ENCODE measurements at regions not wholly inside any gene's neighbourhood (a gene's known extent, or its start where the extent isn't known, plus 50 kb on each side); places are given as distances from the start of the nearest gene placed in this dataset.

GRCh38 chr7:132703742-132704141, 127.5 kb upstream of the PLXNA4 start:
- Histone ChIP-seq H3K27ac (ENCODE audit: low read depth, low read length, poor library complexity, severe bottlenecking) (no peak overlapping the region), H2AFZ (ENCODE audit: low read length) (no peak overlapping the region), H4K20me1 (ENCODE audit: insufficient read depth, low read length) (no peaks in the 10 kb centered on the region), H3K9me3 (ENCODE audit: low read length) (no peaks in the 10 kb centered on the region), H3K4me3 (ENCODE audit: low read depth, low read length, poor library complexity, severe bottlenecking) (no peak overlapping the region), H3K9me2 (ENCODE audit: insufficient read depth, low read length) (no peaks in the 10 kb centered on the region), H3K36me3 (ENCODE audit: insufficient read depth, low read length) (no peaks in the 10 kb centered on the region), H3K4me2 (ENCODE audit: low read length) (no peak overlapping the region), H3K79me2 (ENCODE audit: insufficient read depth, low read depth, low read length) (no peaks in the 10 kb centered on the region), H3K4me1 (ENCODE audit: insufficient read depth, low read length, poor library complexity, severe bottlenecking) (no peaks in the 10 kb centered on the region)
- CTCF ChIA-PET (ENCODE audit: unreplicated experiment): no interaction called here
- no peak for DNase-seq (ENCODE audit: low spot score)
- TF ChIP-seq, protein P1, sequence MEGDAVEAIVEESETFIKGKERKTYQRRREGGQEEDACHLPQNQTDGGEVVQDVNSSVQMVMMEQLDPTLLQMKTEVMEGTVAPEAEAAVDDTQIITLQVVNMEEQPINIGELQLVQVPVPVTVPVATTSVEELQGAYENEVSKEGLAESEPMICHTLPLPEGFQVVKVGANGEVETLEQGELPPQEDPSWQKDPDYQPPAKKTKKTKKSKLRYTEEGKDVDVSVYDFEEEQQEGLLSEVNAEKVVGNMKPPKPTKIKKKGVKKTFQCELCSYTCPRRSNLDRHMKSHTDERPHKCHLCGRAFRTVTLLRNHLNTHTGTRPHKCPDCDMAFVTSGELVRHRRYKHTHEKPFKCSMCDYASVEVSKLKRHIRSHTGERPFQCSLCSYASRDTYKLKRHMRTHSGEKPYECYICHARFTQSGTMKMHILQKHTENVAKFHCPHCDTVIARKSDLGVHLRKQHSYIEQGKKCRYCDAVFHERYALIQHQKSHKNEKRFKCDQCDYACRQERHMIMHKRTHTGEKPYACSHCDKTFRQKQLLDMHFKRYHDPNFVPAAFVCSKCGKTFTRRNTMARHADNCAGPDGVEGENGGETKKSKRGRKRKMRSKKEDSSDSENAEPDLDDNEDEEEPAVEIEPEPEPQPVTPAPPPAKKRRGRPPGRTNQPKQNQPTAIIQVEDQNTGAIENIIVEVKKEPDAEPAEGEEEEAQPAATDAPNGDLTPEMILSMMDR (conservative IDR thresholded peaks at IDR 0.05; ENCODE audit: low read length): no peak
- TF ChIP-seq EZH2phosphoT487 (IDR thresholded peaks at IDR 0.05; ENCODE audit: borderline replicate concordance, low read depth, low read length): no peak
- intact Hi-C loops (cut with micrococcal nuclease; ENCODE audit: unreplicated experiment): no loop called here
- no TSS peak for BruUV-seq (replicated peaks)
- POLR2A ChIA-PET: interaction anchor here (0.6 kb wide), 2 partner anchors 402 to 1634 kb away, joined by 3 to 5 read pairs; no protein-coding TSS in a partner anchor

- Histone ChIP-seq H3K4me2 (ENCODE audit: low read length) (no peak overlapping the region), H3K79me2 (ENCODE audit: insufficient read depth, low read depth, low read length) (no peaks in the 10 kb centered on the region), H3K9me2 (ENCODE audit: insufficient read depth, low read length) (no peaks in the 10 kb centered on the region), H3K4me3 (ENCODE audit: low read depth, low read length, poor library complexity, severe bottlenecking) (no peak overlapping the region), H3K4me1 (ENCODE audit: insufficient read depth, low read length, poor library complexity, severe bottlenecking) (no peaks in the 10 kb centered on the region), H3K36me3 (ENCODE audit: insufficient read depth, low read length) (no peaks in the 10 kb centered on the region), H2AFZ (ENCODE audit: low read length) (no peak overlapping the region), H3K27ac (ENCODE audit: low read depth, low read length, poor library complexity, severe bottlenecking) (no peak overlapping the region), H3K9me3 (ENCODE audit: low read length) (no peaks in the 10 kb centered on the region), H4K20me1 (ENCODE audit: insufficient read depth, low read length) (no peaks in the 10 kb centered on the region)
- TF ChIP-seq, protein P1 (conservative IDR thresholded peaks at IDR 0.05; ENCODE audit: low read length): no peak
- TF ChIP-seq EZH2phosphoT487 (IDR thresholded peaks at IDR 0.05; ENCODE audit: borderline replicate concordance, low read depth, low read length): no peak
- BruUV-seq (replicated peaks): no TSS peak
- intact Hi-C loops (cut with micrococcal nuclease; ENCODE audit: unreplicated experiment): no loop called here
- CTCF ChIA-PET (ENCODE audit: unreplicated experiment): no interaction called here
- DNase-seq (ENCODE audit: low spot score): no peak
- POLR2A ChIA-PET: interaction anchor here (0.6 kb wide), 1 partner anchor 26 kb away, joined by 7 read pairs; no protein-coding TSS in a partner anchor
These were observed 120.7 kb upstream of the PLXNA4 start for GRCh38 chr7:132697003-132697402.

GRCh38 chr7:132696332-132696731, 120.1 kb upstream of the PLXNA4 start:
- intact Hi-C loops (cut with micrococcal nuclease; ENCODE audit: unreplicated experiment): no loop called here
- H3K36me3 ChIP-seq (ENCODE audit: insufficient read depth, low read length): no peaks in the 10 kb centered on the region
- no TSS peak for BruUV-seq (replicated peaks)
- H3K4me2 ChIP-seq (ENCODE audit: low read length): no peak overlapping the region
- no peaks in the 10 kb centered on the region for H4K20me1 ChIP-seq (ENCODE audit: insufficient read depth, low read length)
- ChIA-PET POLR2A (interaction anchor here (0.6 kb wide), 1 partner anchor 26 kb away, joined by 7 read pairs; no protein-coding TSS in a partner anchor), CTCF (ENCODE audit: unreplicated experiment) (no interaction called here)
- TF ChIP-seq EZH2phosphoT487 (IDR thresholded peaks at IDR 0.05; ENCODE audit: borderline replicate concordance, low read depth, low read length): no peak
- TF ChIP-seq, protein P1 (conservative IDR thresholded peaks at IDR 0.05; ENCODE audit: low read length): no peak
- H3K4me3 ChIP-seq (ENCODE audit: low read depth, low read length, poor library complexity, severe bottlenecking): no peak overlapping the region
- DNase-seq (ENCODE audit: low spot score): no peak
- H3K79me2 ChIP-seq (ENCODE audit: insufficient read depth, low read depth, low read length): no peaks in the 10 kb centered on the region
- no peak overlapping the region for H3K27ac ChIP-seq (ENCODE audit: low read depth, low read length, poor library complexity, severe bottlenecking)
- H3K9me2 ChIP-seq (ENCODE audit: insufficient read depth, low read length): no peaks in the 10 kb centered on the region
- no peaks in the 10 kb centered on the region for H3K4me1 ChIP-seq (ENCODE audit: insufficient read depth, low read length, poor library complexity, severe bottlenecking)
- no peak overlapping the region for H2AFZ ChIP-seq (ENCODE audit: low read length)
- no peaks in the 10 kb centered on the region for H3K9me3 ChIP-seq (ENCODE audit: low read length)

Measured in OCI-LY7 (cell line).